ENCODE measurements at regions not wholly inside any gene's neighbourhood (a gene's known extent, or its start where the extent isn't known, plus 50 kb on each side); places are given as distances from the start of the nearest gene placed in this dataset.

GRCh38 chr18:56200381-56200911 is 437.9 kb downstream of the TXNL1 start:
- no peaks in the 10 kb centered on the region for H3K4me1 ChIP-seq (ENCODE audit: control insufficient read depth, insufficient read depth, low read length)
- H3K36me3 ChIP-seq (ENCODE audit: control insufficient read depth in 2 of 2, insufficient read depth in 2 of 2, low read length in 2 of 2) = no peaks in the 10 kb centered on the region
- no peak overlapping the region for H3K27ac ChIP-seq (ENCODE audit: low read length)
- H3K9ac ChIP-seq (ENCODE audit: low read length in 2 of 2) = no peak overlapping the region
- H3K27me3 ChIP-seq (ENCODE audit: control insufficient read depth in 1 of 2, insufficient read depth in 2 of 2, low read length in 2 of 2) = no peaks in the 10 kb centered on the region
- no peak overlapping the region for H3K4me3 ChIP-seq (ENCODE audit: low read length in 2 of 2)
- H3K9me3 ChIP-seq (ENCODE audit: control insufficient read depth in 2 of 2, low read length in 2 of 2) = peaks cover 0 to 5% of the 10 kb centered on the region in 2 donors

DNA sequence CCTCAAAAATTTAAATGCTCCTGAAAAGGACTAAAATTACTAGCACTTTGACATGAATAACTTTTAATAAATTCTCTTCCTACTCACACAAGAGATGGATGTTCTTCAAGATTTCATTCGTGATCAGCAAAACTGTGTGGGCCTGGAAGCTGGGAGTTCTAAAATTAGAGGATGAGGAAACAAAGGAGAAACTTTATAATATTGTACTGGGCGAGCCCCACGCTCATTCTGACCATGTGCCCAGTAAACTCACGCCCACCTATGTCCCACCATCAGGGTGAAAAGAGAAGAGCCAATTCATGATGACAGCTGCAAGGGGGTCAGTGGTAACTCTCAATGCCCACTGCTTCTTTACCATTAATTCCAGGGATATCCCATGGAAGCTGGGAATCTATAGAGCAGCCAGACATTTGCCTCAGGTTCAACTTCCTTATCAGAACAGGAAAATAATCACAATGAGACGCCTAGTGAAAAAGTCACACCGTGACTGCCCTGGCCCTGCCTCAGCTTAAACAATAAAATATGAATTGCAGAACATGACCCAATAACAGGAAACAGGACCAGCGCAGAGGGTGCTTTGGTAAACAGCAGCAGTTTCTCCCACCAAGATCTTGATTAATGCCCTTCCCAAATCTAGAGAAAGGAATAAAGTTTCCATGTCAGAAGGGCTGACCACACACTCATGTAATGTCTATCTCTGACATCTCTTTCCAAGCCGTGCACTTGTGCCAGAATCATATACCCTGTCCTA is 438.6 kb downstream of the TXNL1 start:
- Histone ChIP-seq H3K4me3 (ENCODE audit: low read length in 2 of 2) (no peak overlapping the region), H3K36me3 (ENCODE audit: control insufficient read depth in 2 of 2, insufficient read depth in 2 of 2, low read length in 2 of 2) (no peaks in the 10 kb centered on the region), H3K27ac (ENCODE audit: low read length) (no peak overlapping the region), H3K9ac (ENCODE audit: low read length in 2 of 2) (no peak overlapping the region), H3K27me3 (ENCODE audit: control insufficient read depth in 1 of 2, insufficient read depth in 2 of 2, low read length in 2 of 2) (no peaks in the 10 kb centered on the region), H3K4me1 (ENCODE audit: control insufficient read depth, insufficient read depth, low read length) (no peaks in the 10 kb centered on the region), H3K9me3 (ENCODE audit: control insufficient read depth in 2 of 2, low read length in 2 of 2) (peaks cover 0 to 5% of the 10 kb centered on the region in 2 donors)

GRCh38 chr18:56197241-56197859 is 441.0 kb downstream of the TXNL1 start:
- H3K27me3 ChIP-seq (ENCODE audit: control insufficient read depth in 1 of 2, insufficient read depth in 2 of 2, low read length in 2 of 2) = no peaks in the 10 kb centered on the region
- H3K9me3 ChIP-seq (ENCODE audit: control insufficient read depth in 2 of 2, low read length in 2 of 2) = no peaks in the 10 kb centered on the region
- no peak overlapping the region for H3K27ac ChIP-seq (ENCODE audit: low read length)
- H3K4me3 ChIP-seq (ENCODE audit: low read length in 2 of 2) = no peak overlapping the region
- no peak overlapping the region for H3K9ac ChIP-seq (ENCODE audit: low read length in 2 of 2)
- no peaks in the 10 kb centered on the region for H3K4me1 ChIP-seq (ENCODE audit: control insufficient read depth, insufficient read depth, low read length)
- no peaks in the 10 kb centered on the region for H3K36me3 ChIP-seq (ENCODE audit: control insufficient read depth in 2 of 2, insufficient read depth in 2 of 2, low read length in 2 of 2)

DNA sequence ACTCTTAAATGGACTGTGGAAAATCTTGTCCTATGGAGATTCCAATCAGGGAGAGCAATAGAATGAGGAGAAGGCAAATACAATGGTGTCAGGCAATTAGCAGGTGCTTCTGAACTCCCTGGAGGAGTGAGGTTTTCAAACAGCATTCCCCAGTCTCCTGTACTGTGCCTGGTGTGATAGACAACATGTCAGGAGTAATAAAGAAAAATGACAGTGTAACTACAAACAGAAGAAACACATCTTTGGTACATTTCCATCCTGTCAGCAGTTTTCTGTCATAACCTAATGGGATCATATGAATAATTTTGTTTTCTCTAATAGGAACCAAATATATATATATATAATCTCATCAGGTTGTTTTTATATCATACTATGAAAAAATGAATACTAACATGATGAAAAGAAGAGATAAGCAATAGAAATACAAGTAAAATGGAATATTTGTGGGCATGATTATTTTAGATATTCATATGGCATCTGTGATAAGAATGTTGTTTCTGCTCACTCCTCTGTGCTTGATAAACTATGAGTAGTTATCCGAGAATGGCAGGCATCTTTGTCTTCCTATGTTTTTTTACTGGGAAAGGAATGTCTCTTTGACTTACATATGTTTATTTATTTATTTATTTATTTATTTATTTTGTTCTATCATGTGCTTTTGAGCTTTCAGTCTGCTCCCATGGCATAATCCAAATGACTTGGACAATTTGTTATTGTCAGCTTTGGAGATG is 441.7 kb downstream of the TXNL1 start:
- H3K27me3 ChIP-seq (ENCODE audit: control insufficient read depth in 1 of 2, insufficient read depth in 2 of 2, low read length in 2 of 2) = no peaks in the 10 kb centered on the region
- H3K4me1 ChIP-seq (ENCODE audit: control insufficient read depth, insufficient read depth, low read length) = no peaks in the 10 kb centered on the region
- no peak overlapping the region for H3K9ac ChIP-seq (ENCODE audit: low read length in 2 of 2)
- H3K9me3 ChIP-seq (ENCODE audit: control insufficient read depth in 2 of 2, low read length in 2 of 2) = no peaks in the 10 kb centered on the region
- H3K36me3 ChIP-seq (ENCODE audit: control insufficient read depth in 2 of 2, insufficient read depth in 2 of 2, low read length in 2 of 2) = no peaks in the 10 kb centered on the region
- H3K27ac ChIP-seq (ENCODE audit: low read length) = no peak overlapping the region
- H3K4me3 ChIP-seq (ENCODE audit: low read length in 2 of 2) = no peak overlapping the region

GRCh38 chr18:56191334-56191733 is 447.1 kb downstream of the TXNL1 start:
- Histone ChIP-seq H3K27ac (ENCODE audit: low read length) (no peak overlapping the region), H3K4me3 (ENCODE audit: low read length in 2 of 2) (no peak overlapping the region), H3K36me3 (ENCODE audit: control insufficient read depth in 2 of 2, insufficient read depth in 2 of 2, low read length in 2 of 2) (no peaks in the 10 kb centered on the region), H3K9ac (ENCODE audit: low read length in 2 of 2) (no peak overlapping the region), H3K4me1 (ENCODE audit: control insufficient read depth, insufficient read depth, low read length) (no peaks in the 10 kb centered on the region), H3K9me3 (ENCODE audit: control insufficient read depth in 2 of 2, low read length in 2 of 2) (no peaks in the 10 kb centered on the region), H3K27me3 (ENCODE audit: control insufficient read depth in 1 of 2, insufficient read depth in 2 of 2, low read length in 2 of 2) (no peaks in the 10 kb centered on the region)

DNA sequence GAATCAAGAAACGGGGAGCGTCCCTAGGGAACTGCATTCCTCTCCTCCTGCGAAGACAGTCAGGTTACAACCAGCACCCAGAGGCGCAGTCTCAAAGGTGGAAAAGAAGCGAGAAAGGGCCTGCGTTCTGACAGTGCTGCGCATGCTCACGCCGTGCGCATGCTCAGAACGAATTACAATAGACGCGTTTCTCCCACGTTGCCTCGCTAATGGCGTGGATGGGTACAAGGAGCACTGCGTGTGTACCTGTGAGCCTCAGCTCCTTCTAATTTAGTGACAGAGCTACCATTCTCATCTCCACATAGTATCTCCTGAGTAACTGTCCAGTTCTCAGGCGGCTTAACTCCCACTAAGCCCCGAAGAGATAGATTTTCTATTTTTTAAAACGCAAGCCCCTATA is 448.8 kb downstream of the TXNL1 start:
- no peak overlapping the region for H3K9ac ChIP-seq (ENCODE audit: low read length in 2 of 2)
- H3K27ac ChIP-seq (ENCODE audit: low read length) = no peak overlapping the region
- H3K27me3 ChIP-seq (ENCODE audit: control insufficient read depth in 1 of 2, insufficient read depth in 2 of 2, low read length in 2 of 2) = no peaks in the 10 kb centered on the region
- H3K4me1 ChIP-seq (ENCODE audit: control insufficient read depth, insufficient read depth, low read length) = no peaks in the 10 kb centered on the region
- no peaks in the 10 kb centered on the region for H3K9me3 ChIP-seq (ENCODE audit: control insufficient read depth in 2 of 2, low read length in 2 of 2)
- no peak overlapping the region for H3K4me3 ChIP-seq (ENCODE audit: low read length in 2 of 2)
- H3K36me3 ChIP-seq (ENCODE audit: control insufficient read depth in 2 of 2, insufficient read depth in 2 of 2, low read length in 2 of 2) = no peaks in the 10 kb centered on the region

DNA sequence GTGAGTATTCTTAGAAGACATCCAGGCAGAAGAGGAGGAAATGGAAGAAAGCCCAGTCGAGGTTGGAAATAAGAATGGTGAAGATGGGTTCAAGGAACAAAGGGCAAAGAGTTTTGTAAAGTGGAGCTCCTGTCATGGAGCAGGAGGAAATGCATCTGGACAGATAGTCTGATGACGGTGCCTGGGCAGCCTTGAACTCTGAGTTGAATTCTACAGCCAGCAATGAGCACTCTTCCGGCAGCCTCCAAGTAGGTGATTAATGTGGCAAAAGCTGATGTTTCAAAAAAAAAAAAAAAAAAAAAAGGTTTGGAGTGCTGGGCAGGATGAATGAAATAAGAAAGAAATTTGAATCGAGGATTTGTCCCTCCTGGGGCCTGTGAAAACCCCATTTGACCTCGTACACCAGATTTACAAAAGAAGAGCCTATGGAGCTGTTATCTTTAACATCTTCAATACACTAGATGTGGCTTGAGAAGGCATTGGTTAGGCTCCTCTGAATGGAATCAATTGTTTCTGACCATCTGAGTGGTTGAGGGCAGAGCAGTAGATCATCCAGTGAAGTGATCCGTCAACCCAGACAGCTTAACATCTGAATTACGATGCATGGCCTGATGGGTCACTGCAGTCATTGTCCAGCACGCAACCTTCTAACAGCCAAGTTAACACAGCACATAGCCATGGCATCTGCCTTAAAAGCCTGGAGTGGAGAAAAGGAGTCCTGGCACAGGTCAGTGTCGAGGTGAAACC is 449.7 kb downstream of the TXNL1 start:
- no peaks in the 10 kb centered on the region for H3K9me3 ChIP-seq (ENCODE audit: control insufficient read depth in 2 of 2, low read length in 2 of 2)

DNA sequence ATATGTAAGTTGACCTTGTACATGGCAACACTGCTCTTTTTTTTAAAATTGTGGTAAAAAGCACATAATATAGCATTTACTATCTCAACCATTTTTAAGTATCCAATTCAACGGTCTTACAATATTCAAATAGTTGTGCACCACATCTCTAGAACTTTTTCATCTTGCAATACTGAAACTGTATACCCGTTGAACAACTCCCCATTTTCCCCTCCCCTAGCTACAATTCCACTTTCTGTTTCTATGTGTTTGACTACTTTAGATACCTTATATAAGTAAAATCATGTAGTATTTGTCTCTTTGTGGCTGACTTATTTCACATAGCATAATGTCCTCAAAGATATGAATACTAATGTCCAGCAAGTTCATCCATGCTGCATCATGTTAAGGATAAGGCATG is 452.1 kb downstream of the TXNL1 start:
- Histone ChIP-seq H3K36me3 (ENCODE audit: control insufficient read depth in 2 of 2, insufficient read depth in 2 of 2, low read length in 2 of 2) (no peaks in the 10 kb centered on the region), H3K27ac (ENCODE audit: low read length) (no peak overlapping the region), H3K4me1 (ENCODE audit: control insufficient read depth, insufficient read depth, low read length) (no peaks in the 10 kb centered on the region), H3K9me3 (ENCODE audit: control insufficient read depth in 2 of 2, low read length in 2 of 2) (no peaks in the 10 kb centered on the region), H3K9ac (ENCODE audit: low read length in 2 of 2) (no peak overlapping the region), H3K4me3 (ENCODE audit: low read length in 2 of 2) (no peak overlapping the region), H3K27me3 (ENCODE audit: control insufficient read depth in 1 of 2, insufficient read depth in 2 of 2, low read length in 2 of 2) (no peaks in the 10 kb centered on the region)

More for the DNA sequence above, 449.7 kb downstream of the TXNL1 start:
- Histone ChIP-seq H3K4me1 (ENCODE audit: control insufficient read depth, insufficient read depth, low read length) (no peaks in the 10 kb centered on the region), H3K36me3 (ENCODE audit: control insufficient read depth in 2 of 2, insufficient read depth in 2 of 2, low read length in 2 of 2) (no peaks in the 10 kb centered on the region), H3K9ac (ENCODE audit: low read length in 2 of 2) (no peak overlapping the region), H3K4me3 (ENCODE audit: low read length in 2 of 2) (no peak overlapping the region), H3K27ac (ENCODE audit: low read length) (no peak overlapping the region), H3K27me3 (ENCODE audit: control insufficient read depth in 1 of 2, insufficient read depth in 2 of 2, low read length in 2 of 2) (no peaks in the 10 kb centered on the region)

DNA sequence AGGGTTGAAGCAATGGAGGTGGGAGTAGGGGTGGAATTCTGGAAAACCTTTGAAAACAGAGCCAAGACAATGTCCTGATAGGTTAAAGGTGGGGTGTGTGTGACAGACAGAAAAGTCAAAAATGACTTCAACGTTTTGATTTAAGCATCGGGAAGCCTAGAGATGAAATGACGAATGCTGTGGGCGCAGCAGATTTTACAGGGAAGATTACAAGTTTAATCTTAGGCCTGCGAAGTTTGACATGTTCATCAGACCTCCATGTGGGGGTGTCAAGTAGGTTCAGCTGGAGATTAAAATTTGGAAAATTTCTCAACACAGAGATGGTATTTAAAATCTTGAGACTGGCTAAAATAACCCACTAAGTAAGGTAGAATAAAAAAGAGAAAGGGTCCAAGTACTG is 453.3 kb downstream of the TXNL1 start:
- H3K4me1 ChIP-seq (ENCODE audit: control insufficient read depth, insufficient read depth, low read length) = no peaks in the 10 kb centered on the region
- H3K36me3 ChIP-seq (ENCODE audit: control insufficient read depth in 2 of 2, insufficient read depth in 2 of 2, low read length in 2 of 2) = no peaks in the 10 kb centered on the region
- no peak overlapping the region for H3K9ac ChIP-seq (ENCODE audit: low read length in 2 of 2)
- H3K4me3 ChIP-seq (ENCODE audit: low read length in 2 of 2) = no peak overlapping the region
- H3K27ac ChIP-seq (ENCODE audit: low read length) = no peak overlapping the region
- H3K9me3 ChIP-seq (ENCODE audit: control insufficient read depth in 2 of 2, low read length in 2 of 2) = no peaks in the 10 kb centered on the region
- H3K27me3 ChIP-seq (ENCODE audit: control insufficient read depth in 1 of 2, insufficient read depth in 2 of 2, low read length in 2 of 2) = no peaks in the 10 kb centered on the region

DNA sequence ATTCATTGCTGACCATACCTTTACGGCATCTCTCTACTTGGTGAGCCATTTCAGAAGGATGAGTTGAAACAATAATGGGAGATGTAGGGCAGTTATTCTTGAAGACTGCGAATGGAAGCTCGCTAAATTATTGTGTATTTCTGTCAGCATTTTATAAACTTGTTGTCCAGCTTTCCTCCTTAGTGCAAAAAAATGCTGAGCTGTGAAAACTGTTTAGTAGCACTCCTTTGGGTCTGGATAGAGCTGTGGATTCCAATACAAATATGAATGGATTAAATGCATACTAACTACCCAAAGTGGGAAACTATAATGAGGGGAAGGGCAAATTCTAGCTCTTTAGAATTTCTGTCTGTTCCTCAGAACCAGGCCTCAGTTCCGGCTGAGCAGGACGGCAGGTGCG is 461.6 kb downstream of the TXNL1 start:
- Histone ChIP-seq H3K27me3 (ENCODE audit: control insufficient read depth in 1 of 2, insufficient read depth in 2 of 2, low read length in 2 of 2) (no peaks in the 10 kb centered on the region), H3K36me3 (ENCODE audit: control insufficient read depth in 2 of 2, insufficient read depth in 2 of 2, low read length in 2 of 2) (no peaks in the 10 kb centered on the region), H3K9ac (ENCODE audit: low read length in 2 of 2) (no peak overlapping the region), H3K4me1 (ENCODE audit: control insufficient read depth, insufficient read depth, low read length) (no peaks in the 10 kb centered on the region), H3K27ac (ENCODE audit: low read length) (no peak overlapping the region), H3K4me3 (ENCODE audit: low read length in 2 of 2) (no peak overlapping the region), H3K9me3 (ENCODE audit: control insufficient read depth in 2 of 2, low read length in 2 of 2) (no peaks in the 10 kb centered on the region)

Measured in stomach smooth muscle (tissue), 2 donors.